Neural cell (in vitro differentiated cells): ENCODE measurements at regions not wholly inside any gene's neighbourhood (a gene's known extent, or its start where the extent isn't known, plus 50 kb on each side); places are given as distances from the start of the nearest gene placed in this dataset.

Experiments
- H2AFZ ChIP-seq: fragments of 200-600, 300-800 bp; sonication (generic), shearing (Covaris generic); 2 replicates; pipeline ENCODE4 v1.6.0; 2014; ENCODE audit warnings: low read depth, mild to moderate bottlenecking, antibody characterized with exemption, low read length, moderate library complexity
- H3F3A ChIP-seq: fragments of 200-600 bp; shearing (Covaris generic); 2 replicates; pipeline ENCODE4 v1.6.1; 2016; ENCODE audit warnings: mild to moderate bottlenecking, moderate library complexity, mixed read lengths, antibody characterized with exemption, low read length; ENCODE audit not compliant: insufficient read depth, poor library complexity, severe bottlenecking
- H3K27ac ChIP-seq: fragments of 200-600, 300-800 bp; sonication (generic), shearing (Covaris generic); 2 replicates; pipeline ENCODE4 v1.5.1; 2014; ENCODE audit warnings: mild to moderate bottlenecking, low read length, moderate library complexity
- H3K27me3 ChIP-seq: fragments of 300-800, 200-600 bp; sonication (generic), shearing (Covaris generic); 2 replicates; pipeline ENCODE4 v1.6.0; 2014; ENCODE audit warnings: mild to moderate bottlenecking, low read depth, low read length, moderate library complexity; ENCODE audit not compliant: insufficient read depth
- H3K36me3 ChIP-seq: fragments of 300-800, 200-600 bp; sonication (generic), shearing (Covaris generic); 2 replicates; pipeline ENCODE4 v1.5.1; 2014; ENCODE audit warnings: mild to moderate bottlenecking, antibody characterized with exemption, low read length, moderate library complexity; ENCODE audit not compliant: insufficient read depth
- H3K4me2 ChIP-seq: fragments of 300-800, 200-600 bp; sonication (generic), shearing (Covaris generic); 2 replicates; pipeline ENCODE4 v1.6.0; 2014; ENCODE audit warnings: mild to moderate bottlenecking, low read length
- H3K4me3 ChIP-seq: fragments of 300-800, 200-600 bp; sonication (generic), shearing (Covaris generic); 2 replicates; pipeline ENCODE4 v1.5.1; 2014; ENCODE audit warnings: mild to moderate bottlenecking, low read length, moderate library complexity
- H3K79me2 ChIP-seq: fragments of 200-600 bp; shearing (Covaris generic); replicated peaks from 2 replicates; pipeline ENCODE4 v1.6.0; 2014; ENCODE audit warnings: mild to moderate bottlenecking, low read length, moderate library complexity; ENCODE audit not compliant: insufficient read depth
- H3K9ac ChIP-seq: fragments of 300-800, 200-600 bp; sonication (generic), shearing (Covaris generic); 2 replicates; pipeline ENCODE4 v1.6.1; 2016; ENCODE audit warnings: mild to moderate bottlenecking, low read length, mixed read lengths
- H3K9me2 ChIP-seq: fragments of 200-600 bp; shearing (Covaris generic); 2 replicates; pipeline ENCODE4 v1.6.1; 2016; ENCODE audit warnings: mild to moderate bottlenecking, low read length, mixed read lengths; ENCODE audit not compliant: insufficient read depth
- H3K9me3 ChIP-seq: fragments of 200-600, 300-800 bp; sonication (generic), shearing (Covaris generic); 2 replicates; pipeline ENCODE4 v1.6.1; 2016; ENCODE audit warnings: mild to moderate bottlenecking, mixed run types, low read length, moderate library complexity, mixed read lengths
- H4K20me1 ChIP-seq: fragments of 200-600 bp; shearing (Covaris generic); 2 replicates; pipeline ENCODE4 v1.6.1; 2016; ENCODE audit warnings: mild to moderate bottlenecking, mixed run types; ENCODE audit not compliant: insufficient read depth
- CTCF ChIP-seq: fragments of 450-650 bp; IDR thresholded peaks from 2 replicates; pipeline ENCODE4 v1.5.1; 2014; ENCODE audit warnings: antibody characterized with exemption, mild to moderate bottlenecking, moderate library complexity; ENCODE audit not compliant: poor library complexity, severe bottlenecking
- EP300 ChIP-seq: fragments of 450-650 bp; conservative IDR thresholded peaks from 2 replicates; pipeline ENCODE4 v1.6.1; 2014; ENCODE audit warnings: antibody characterized with exemption, mild to moderate bottlenecking, moderate library complexity; ENCODE audit not compliant: poor library complexity, severe bottlenecking
- EZH2 ChIP-seq: fragments of 200-600, 300-800 bp; shearing (Covaris generic), sonication (generic); IDR thresholded peaks from 2 replicates; pipeline ENCODE4 v1.6.1; 2014; ENCODE audit warnings: antibody characterized with exemption, low read length, borderline replicate concordance, mild to moderate bottlenecking; ENCODE audit not compliant: insufficient read depth, poor library complexity, severe bottlenecking
- MXI1 ChIP-seq: fragments of 450-650 bp; conservative IDR thresholded peaks from 2 replicates; pipeline ENCODE4 v1.6.1; 2014; ENCODE audit warnings: antibody characterized with exemption, mild to moderate bottlenecking; ENCODE audit not compliant: poor library complexity, severe bottlenecking
- POLR2AphosphoS5 ChIP-seq: IDR thresholded peaks from 2 replicates; pipeline ENCODE4 v1.6.1; 2012
- RAD21 ChIP-seq: fragments of 450-650 bp; conservative IDR thresholded peaks from 2 replicates; pipeline ENCODE4 v1.6.1; 2014; ENCODE audit warnings: antibody characterized with exemption, mild to moderate bottlenecking, moderate library complexity
- REST ChIP-seq: IDR thresholded peaks from 2 replicates; pipeline ENCODE4 v1.6.1; 2012; ENCODE audit warnings: borderline replicate concordance
- SMC3 ChIP-seq: fragments of 450-650 bp; conservative IDR thresholded peaks from 2 replicates; pipeline ENCODE4 v1.6.1; 2014; ENCODE audit warnings: antibody characterized with exemption, mild to moderate bottlenecking, moderate library complexity; ENCODE audit not compliant: poor library complexity
- TAF1 ChIP-seq: IDR thresholded peaks from 2 replicates; pipeline ENCODE4 v1.6.1; 2012; ENCODE audit warnings: low read depth

GRCh38 chr13:33997574-33997973 is 179.6 kb downstream of the RFC3 start:
- H3K79me2 ChIP-seq = no peaks in the 10 kb centered on the region
- no peak for TF ChIP-seq RAD21
- TF ChIP-seq MXI1 = no peak
- no peak for TF ChIP-seq EP300
- TF ChIP-seq REST = no peak
- no peak for TF ChIP-seq CTCF
- TF ChIP-seq SMC3 = no peak
- no peak for TF ChIP-seq POLR2AphosphoS5
- no peak for TF ChIP-seq TAF1
- TF ChIP-seq EZH2 = no peak
- H3K9ac ChIP-seq = no peak overlapping the region
- H3K9me2 ChIP-seq = no peaks in the 10 kb centered on the region
- H3K4me2 ChIP-seq = no peak overlapping the region
- no peaks in the 10 kb centered on the region for H3K36me3 ChIP-seq
- no peaks in the 10 kb centered on the region for H3K27me3 ChIP-seq
- no peak overlapping the region for H3K27ac ChIP-seq
- no peaks in the 10 kb centered on the region for H3K9me3 ChIP-seq
- H3K4me3 ChIP-seq = no peak overlapping the region
- no peak overlapping the region for H2AFZ ChIP-seq
- no peaks in the 10 kb centered on the region for H3F3A ChIP-seq
- no peaks in the 10 kb centered on the region for H4K20me1 ChIP-seq

- H3K9me3 ChIP-seq = no peaks in the 10 kb centered on the region
- H3K9ac ChIP-seq = no peak overlapping the region
- H3K4me3 ChIP-seq = no peak overlapping the region
- H3K79me2 ChIP-seq = no peaks in the 10 kb centered on the region
- H3K27ac ChIP-seq = no peak overlapping the region
- no peaks in the 10 kb centered on the region for H3F3A ChIP-seq
- H4K20me1 ChIP-seq = no peaks in the 10 kb centered on the region
- TF ChIP-seq SMC3 (no peak), EP300 (no peak), RAD21 (no peak), CTCF (no peak), EZH2 (no peak), POLR2AphosphoS5 (no peak), TAF1 (no peak), MXI1 (no peak), REST (no peak)
- H3K27me3 ChIP-seq = no peaks in the 10 kb centered on the region
- H3K9me2 ChIP-seq = no peaks in the 10 kb centered on the region
- no peak overlapping the region for H2AFZ ChIP-seq
- no peak overlapping the region for H3K4me2 ChIP-seq
- no peaks in the 10 kb centered on the region for H3K36me3 ChIP-seq
These were observed 182.1 kb downstream of the RFC3 start for GRCh38 chr13:33999811-34000605.
